Mammary epithelial cell (primary cell): ENCODE measurements at regions not wholly inside any gene's neighbourhood (a gene's known extent, or its start where the extent isn't known, plus 50 kb on each side); places are given as distances from the start of the nearest gene placed in this dataset.

ENCODE experiments used
- CTCF ChIP-seq, 2 donors: IDR thresholded peaks in 1 of 2; conservative IDR thresholded peaks in 1 of 2; 2 replicates each; pipeline ENCODE4 v1.5.1; 2011 to 2012; ENCODE audit warnings: inconsistent platforms in 2 of 2, low read length in 2 of 2, mild to moderate bottlenecking in 2 of 2, control low read depth in 1 of 2, low read depth in 1 of 2; ENCODE audit not compliant: insufficient read depth in 1 of 2; ENCODE audit errors: extremely low read depth in 1 of 2
- EZH2 ChIP-seq: IDR thresholded peaks from 2 replicates; pipeline ENCODE4 v1.6.1; 2012; ENCODE audit warnings: low read length, inconsistent platforms, borderline replicate concordance

- TF ChIP-seq CTCF (conservative IDR thresholded peaks at IDR 0.05 in 1 of 2, IDR thresholded peaks at IDR 0.05 in 1 of 2; ENCODE audit: extremely low read depth in 1 of 2, insufficient read depth in 1 of 2, low read depth in 1 of 2, low read length in 2 of 2): peak; percentile 49 to 66
- TF ChIP-seq EZH2: no peak
Observed at GRCh38 chr2:211093743-211094303, 537.4 kb downstream of the CPS1 start.
